HG03025 (cell line): ENCODE measurements at regions not wholly inside any gene's neighbourhood (a gene's known extent, or its start where the extent isn't known, plus 50 kb on each side); places are given as distances from the start of the nearest gene placed in this dataset.

Source experiments
- ATAC-seq: cut with Tn5 transposase; IDR thresholded peaks from one replicate; pipeline ENCODE4 v1.9.1; 2021; ENCODE audit warnings: mild to moderate bottlenecking, moderate library complexity; ENCODE audit not compliant: unreplicated experiment, low FRiP score

- no peak for ATAC-seq
Observed at GRCh38 chr18:78733762-78734613, 245.6 kb upstream of the SALL3 start.

GRCh38 chr18:78734614-78734945 is 245.0 kb upstream of the SALL3 start:
- no peak for ATAC-seq

GRCh38 chr18:78735131-78736014 is 244.2 kb upstream of the SALL3 start:
- ATAC-seq: no peak

GRCh38 chr18:78736015-78736690 is 243.5 kb upstream of the SALL3 start:
- no peak for ATAC-seq

GRCh38 chr18:78737006-78737915 is 242.4 kb upstream of the SALL3 start:
- ATAC-seq: no peak

GRCh38 chr18:78738076-78738690 is 241.4 kb upstream of the SALL3 start:
- no peak for ATAC-seq

- ATAC-seq: no peak
Observed at GRCh38 chr18:78739115-78739514, 240.5 kb upstream of the SALL3 start.

GRCh38 chr18:78739882-78740677 is 239.5 kb upstream of the SALL3 start:
- no peak for ATAC-seq

- ATAC-seq: no peak
Observed at GRCh38 chr18:78740876-78741275, 238.7 kb upstream of the SALL3 start.

- no peak for ATAC-seq
Observed at GRCh38 chr18:78741381-78742217, 238.0 kb upstream of the SALL3 start.

GRCh38 chr18:78742218-78742745 is 237.3 kb upstream of the SALL3 start:
- ATAC-seq: no peak

GRCh38 chr18:78743078-78743477 is 236.5 kb upstream of the SALL3 start:
- ATAC-seq: no peak

GRCh38 chr18:78751664-78752063 is 228.0 kb upstream of the SALL3 start:
- no peak for ATAC-seq

- no peak for ATAC-seq
Observed at GRCh38 chr18:78753240-78753639, 226.4 kb upstream of the SALL3 start.

GRCh38 chr18:78754311-78755043 is 225.1 kb upstream of the SALL3 start:
- ATAC-seq: no peak

- no peak for ATAC-seq
Observed at GRCh38 chr18:78757014-78757413, 222.6 kb upstream of the SALL3 start.

- no peak for ATAC-seq
Observed at GRCh38 chr18:78758496-78758895, 221.1 kb upstream of the SALL3 start.
